Endodermal cell (in vitro differentiated cells): ENCODE measurements at regions not wholly inside any gene's neighbourhood (a gene's known extent, or its start where the extent isn't known, plus 50 kb on each side); places are given as distances from the start of the nearest gene placed in this dataset.

Source experiments
- DNase-seq: peaks from one replicate; pipeline ENCODE4 v3.0.0-alpha.2; 2017
- H3K27ac ChIP-seq: 2 replicates; pipeline ENCODE4 v1.5.1; 2013; ENCODE audit warnings: mild to moderate bottlenecking, low read depth, low read length, moderate library complexity
- H3K27me3 ChIP-seq: 2 replicates; pipeline ENCODE4 v1.6.1; 2013; ENCODE audit warnings: mild to moderate bottlenecking, low read length, moderate library complexity; ENCODE audit not compliant: insufficient read depth, control insufficient read depth, poor library complexity, severe bottlenecking
- H3K36me3 ChIP-seq: 2 replicates; pipeline ENCODE4 v1.7.0; 2013; ENCODE audit warnings: mild to moderate bottlenecking, low read length, moderate library complexity; ENCODE audit not compliant: control insufficient read depth, insufficient read depth
- H3K4me1 ChIP-seq: one replicate; pipeline ENCODE4 v1.7.0; 2013; ENCODE audit warnings: low read length; ENCODE audit not compliant: control insufficient read depth, insufficient read depth
- H3K4me3 ChIP-seq: 2 replicates; pipeline ENCODE4 v1.5.1; 2013; ENCODE audit warnings: mild to moderate bottlenecking, low read length, moderate library complexity
- H3K9ac ChIP-seq: 2 replicates; pipeline ENCODE4 v1.6.1; 2013; ENCODE audit warnings: mild to moderate bottlenecking, low read length, moderate library complexity; ENCODE audit not compliant: poor library complexity, severe bottlenecking; ENCODE audit errors: extremely low read depth
- H3K9me3 ChIP-seq: 2 replicates; pipeline ENCODE4 v1.6.1; 2013; ENCODE audit warnings: mild to moderate bottlenecking, low read length, moderate library complexity; ENCODE audit not compliant: control insufficient read depth
- H3K27ac Mint-ChIP-seq: 2 replicates; pipeline ENCODE4 v1.8.0; 2020; ENCODE audit warnings: mixed read lengths
- H3K27me3 Mint-ChIP-seq: 2 replicates; pipeline ENCODE4 v1.8.0; 2021; ENCODE audit warnings: mild to moderate bottlenecking, mixed read lengths; ENCODE audit not compliant: insufficient read depth
- H3K36me3 Mint-ChIP-seq: 2 replicates; pipeline ENCODE4 v1.8.0; 2020; ENCODE audit warnings: low read depth, mixed read lengths
- H3K4me1 Mint-ChIP-seq: 2 replicates; pipeline ENCODE4 v1.8.0; 2020; ENCODE audit warnings: mixed read lengths
- H3K4me3 Mint-ChIP-seq: 2 replicates; pipeline ENCODE4 v1.8.0; 2020; ENCODE audit warnings: mild to moderate bottlenecking, moderate library complexity, mixed read lengths
- H3K9me3 Mint-ChIP-seq: 2 replicates; pipeline ENCODE4 v1.8.0; 2020; ENCODE audit warnings: mild to moderate bottlenecking, mixed read lengths
- CTCF ChIP-seq: fragments of 200-600 bp; sonication (generic); conservative IDR thresholded peaks from 2 replicates; pipeline ENCODE4 v1.5.0; 2021; ENCODE audit warnings: antibody characterized with exemption, mild to moderate bottlenecking
- WGBS, 2 experiments: methylation state at CpG; one replicate each; pipeline versions ENCODE4 v1.1.5 to v1.1.7; 2013; ENCODE audit warnings: missing lambda C conversion rate in 2 of 2, mixed read lengths in 1 of 2; ENCODE audit not compliant: insufficient coverage in 1 of 2, insufficient read length in 1 of 2; 5-methylcytosine and 5-hydroxymethylcytosine counted together

GRCh38 chr11:95567685-95568084, 221.9 kb downstream of the FAM76B start:
- Mint-ChIP-seq H3K4me3 (no peak overlapping the region), H3K27ac (no peak overlapping the region), H3K36me3 (no peaks in the 10 kb centered on the region), H3K27me3 (no peaks in the 10 kb centered on the region), H3K9me3 (peaks cover 9% of the 10 kb centered on the region), H3K4me1 (no peaks in the 10 kb centered on the region)
- TF ChIP-seq CTCF: no peak
- DNase-seq: no peak
- no peaks in the 10 kb centered on the region for H3K27me3 ChIP-seq
- 90 to 100% methylated on average over 1 of the region's 1 CpG for WGBS, 2 experiments
- no peak overlapping the region for H3K4me3 ChIP-seq
- H3K4me1 ChIP-seq: no peaks in the 10 kb centered on the region
- H3K36me3 ChIP-seq: no peaks in the 10 kb centered on the region
- no peak overlapping the region for H3K27ac ChIP-seq
- no peak overlapping the region for H3K9ac ChIP-seq
- H3K9me3 ChIP-seq: peaks cover 16% of the 10 kb centered on the region

GRCh38 chr11:95566211-95566610, 223.4 kb downstream of the FAM76B start:
- Histone ChIP-seq H3K27ac (no peak overlapping the region), H3K9me3 (peaks cover 16% of the 10 kb centered on the region)
- no peak overlapping the region for H3K4me3 Mint-ChIP-seq

GRCh38 chr11:95565724-95566141, 223.8 kb downstream of the FAM76B start:
- Histone ChIP-seq H3K27me3 (no peaks in the 10 kb centered on the region), H3K4me1 (no peaks in the 10 kb centered on the region), H3K4me3 (no peak overlapping the region), H3K9me3 (peaks cover 16% of the 10 kb centered on the region), H3K36me3 (no peaks in the 10 kb centered on the region), H3K27ac (no peak overlapping the region), H3K9ac (no peak overlapping the region)
- DNase-seq: no peak
- H3K9me3 Mint-ChIP-seq: peaks cover 9% of the 10 kb centered on the region
- no peak overlapping the region for H3K4me3 Mint-ChIP-seq
- no peaks in the 10 kb centered on the region for H3K36me3 Mint-ChIP-seq
- H3K4me1 Mint-ChIP-seq: no peaks in the 10 kb centered on the region
- H3K27ac Mint-ChIP-seq: no peak overlapping the region
- WGBS, 2 experiments: 83 to 92% methylated on average over 1 of the region's 1 CpG
- H3K27me3 Mint-ChIP-seq: no peaks in the 10 kb centered on the region
- no peak for TF ChIP-seq CTCF

More at GRCh38 chr11:95566211-95566610, 223.4 kb downstream of the FAM76B start:
- no peaks in the 10 kb centered on the region for H3K36me3 Mint-ChIP-seq
- H3K9me3 Mint-ChIP-seq: peaks cover 9% of the 10 kb centered on the region
- Histone ChIP-seq H3K36me3 (no peaks in the 10 kb centered on the region), H3K4me1 (no peaks in the 10 kb centered on the region), H3K27me3 (no peaks in the 10 kb centered on the region), H3K4me3 (no peak overlapping the region), H3K9ac (no peak overlapping the region)
- H3K4me1 Mint-ChIP-seq: no peaks in the 10 kb centered on the region
- no peaks in the 10 kb centered on the region for H3K27me3 Mint-ChIP-seq
- no peak overlapping the region for H3K27ac Mint-ChIP-seq
- no peak for TF ChIP-seq CTCF
- DNase-seq: no peak
- WGBS, 2 experiments: no CpG with 5 or more reads among the region's 1 CpG
